RWPE2 (cell line): ENCODE measurements at regions not wholly inside any gene's neighbourhood (a gene's known extent, or its start where the extent isn't known, plus 50 kb on each side); places are given as distances from the start of the nearest gene placed in this dataset.
"Not testable (repeated sequence)": the region's sequence is repeated elsewhere in the genome, so short reads cannot be mapped to it uniquely, and the experiment has no call there.

ENCODE experiments used
- ATAC-seq: fragments of 200-7000 bp; cut with Tn5 transposase; 3 replicates; pipeline ENCODE4 v1.9.1; 2021; ENCODE audit warnings: low read depth
- DNase-seq: peaks from one replicate; pipeline ENCODE4 v3.0.0-alpha.2; 2020; ENCODE audit warnings: low spot score
- H3K27ac ChIP-seq: fragments of 450-650 bp; 2 replicates; pipeline ENCODE4 v1.5.1; 2017; ENCODE audit warnings: mild to moderate bottlenecking; ENCODE audit not compliant: poor library complexity, severe bottlenecking
- H3K27me3 ChIP-seq: fragments of 250-450 bp; sonication (Bioruptor Pico); 2 replicates; pipeline ENCODE4 v1.5.1; 2021; ENCODE audit warnings: mild to moderate bottlenecking, moderate library complexity; ENCODE audit not compliant: insufficient read depth, poor library complexity, severe bottlenecking
- H3K36me3 ChIP-seq: fragments of 250-450 bp; sonication (Bioruptor Pico); 2 replicates; pipeline ENCODE4 v1.5.1; 2020; ENCODE audit warnings: low read depth, mild to moderate bottlenecking, moderate library complexity
- H3K4me1 ChIP-seq: fragments of 250-450 bp; sonication (Bioruptor Pico); 2 replicates; pipeline ENCODE4 v1.5.1; 2021; ENCODE audit warnings: mild to moderate bottlenecking, moderate library complexity; ENCODE audit not compliant: insufficient read depth, poor library complexity, severe bottlenecking
- H3K4me3 ChIP-seq: fragments of 250-450 bp; sonication (Bioruptor Pico); 2 replicates; pipeline ENCODE4 v1.5.1; 2021; ENCODE audit warnings: mild to moderate bottlenecking, moderate library complexity; ENCODE audit not compliant: severe bottlenecking
- H3K9me3 ChIP-seq: fragments of 250-450 bp; sonication (Bioruptor Pico); 2 replicates; pipeline ENCODE4 v1.5.1; 2021; ENCODE audit warnings: mild to moderate bottlenecking, moderate library complexity; ENCODE audit not compliant: severe bottlenecking
- CTCF ChIP-seq: fragments of 450-650 bp; IDR thresholded peaks from one replicate; pipeline ENCODE4 v1.5.1; 2017; ENCODE audit warnings: mild to moderate bottlenecking, moderate library complexity; ENCODE audit not compliant: poor library complexity, severe bottlenecking

GRCh38 chr14:105664691-105665090 is 138.3 kb downstream of the TMEM121 start:
- Histone ChIP-seq H3K27me3 (no peaks in the 10 kb centered on the region), H3K4me3 (no peak overlapping the region), H3K4me1 (no peaks in the 10 kb centered on the region), H3K27ac (no peak overlapping the region), H3K9me3 (no peaks in the 10 kb centered on the region), H3K36me3 (no peaks in the 10 kb centered on the region)
- no peak for DNase-seq
- no peak for TF ChIP-seq CTCF
- ATAC-seq: peak; percentile 28; the same call in 1 of the 3 replicates

- DNase-seq (no peak), ATAC-seq (no peak)
- Histone ChIP-seq H3K4me1 (no peaks in the 10 kb centered on the region), H3K9me3 (no peaks in the 10 kb centered on the region), H3K27ac (no peak overlapping the region), H3K4me3 (no peak overlapping the region), H3K27me3 (no peaks in the 10 kb centered on the region), H3K36me3 (no peaks in the 10 kb centered on the region)
- no peak for TF ChIP-seq CTCF
These were observed 139.0 kb downstream of the TMEM121 start for GRCh38 chr14:105665247-105665950.

GRCh38 chr14:105665951-105666277 is 139.5 kb downstream of the TMEM121 start:
- ATAC-seq (no peak), DNase-seq (peak; percentile 35)
- Histone ChIP-seq H3K36me3 (no peaks in the 10 kb centered on the region), H3K4me3 (no peak overlapping the region), H3K9me3 (no peaks in the 10 kb centered on the region), H3K4me1 (no peaks in the 10 kb centered on the region), H3K27ac (no peak overlapping the region), H3K27me3 (no peaks in the 10 kb centered on the region)
- no peak for TF ChIP-seq CTCF

- no peaks in the 10 kb centered on the region for H3K4me1 ChIP-seq
- ATAC-seq: peak; percentile 26; the same call in 1 of the 3 replicates
- no peak for TF ChIP-seq CTCF
- no peaks in the 10 kb centered on the region for H3K27me3 ChIP-seq
- H3K36me3 ChIP-seq: no peaks in the 10 kb centered on the region
- no peak overlapping the region for H3K27ac ChIP-seq
- no peak overlapping the region for H3K4me3 ChIP-seq
- no peaks in the 10 kb centered on the region for H3K9me3 ChIP-seq
- DNase-seq: peak; percentile 58
These were observed 140.0 kb downstream of the TMEM121 start for GRCh38 chr14:105666420-105666819.

GRCh38 chr14:105666991-105667662 is 140.7 kb downstream of the TMEM121 start:
- H3K4me1 ChIP-seq, H3K27me3 ChIP-seq, H3K27ac ChIP-seq, H3K36me3 ChIP-seq, H3K4me3 ChIP-seq, H3K9me3 ChIP-seq: not testable (repeated sequence)
- 0 out of 3 replicates have a peak, but pooled peaks have one; percentile 31 for ATAC-seq
- peak; percentile 77 for DNase-seq

- ATAC-seq, H3K4me1 ChIP-seq, H3K27ac ChIP-seq, H3K36me3 ChIP-seq, H3K4me3 ChIP-seq, H3K9me3 ChIP-seq, H3K27me3 ChIP-seq: not testable (repeated sequence)
- peak; percentile 73 for DNase-seq
These were observed 141.3 kb downstream of the TMEM121 start for GRCh38 chr14:105667663-105668020.

GRCh38 chr14:105668021-105668420 is 141.6 kb downstream of the TMEM121 start:
- DNase-seq: peak; percentile 68
- H3K36me3 ChIP-seq, H3K4me3 ChIP-seq, H3K4me1 ChIP-seq, ATAC-seq, H3K9me3 ChIP-seq, H3K27me3 ChIP-seq, H3K27ac ChIP-seq: not testable (repeated sequence)
